HepG2 (cell line): ENCODE measurements at regions not wholly inside any gene's neighbourhood (a gene's known extent, or its start where the extent isn't known, plus 50 kb on each side); places are given as distances from the start of the nearest gene placed in this dataset.
A peak's percentile ranks its signal among the peaks of the same experiment; 100 is the strongest.

Experiments used
- ATAC-seq: fragments of 200-7000 bp; cut with Tn5 transposase; 3 replicates; pipeline ENCODE4 v1.9.1; 2020; ENCODE audit warnings: mild to moderate bottlenecking, moderate library complexity
- BruUV-seq: library from RNA; stranded (reverse); fragments of 400-500 nt; replicated peaks from 2 replicates; lab custom pipeline; 2021; lab: Mats Ljungman, UMichigan
- CTCF ChIA-PET: fragments of 300-600 bp; formaldehyde crosslinking; extraction: SDS; loops from one replicate; lab custom pipeline; 2021; ENCODE audit warnings: low total read pairs, inconsistent platforms, low intra/inter-chr PET ratio; lab: Yijun Ruan, JAX
- POLR2A ChIA-PET: fragments of 350-600 bp; sonication (Branson Sonifier 250); formaldehyde crosslinking; loops from one replicate; lab custom pipeline; 2020; ENCODE audit warnings: antibody characterized with exemption, inconsistent platforms; lab: Yijun Ruan, JAX
- DNase-seq: peaks from one replicate; pipeline ENCODE4 v3.0.0-alpha.2; 2015; ENCODE audit warnings: low spot score
- FAIRE-seq: peaks from 3 replicates; lab custom pipeline; 2011; peaks lifted over from hg19 to GRCh38; lab: Jason Lieb, UNC
- H2AFZ ChIP-seq: one replicate; pipeline ENCODE4 v1.6.1; 2011; ENCODE audit warnings: low read length, inconsistent platforms
- H3K27ac ChIP-seq: fragments of 300-600 bp; 3 replicates; pipeline ENCODE4 v1.8.0; 2011; ENCODE audit warnings: mixed run types, mild to moderate bottlenecking, mixed read lengths, low read length, inconsistent platforms; ENCODE audit not compliant: insufficient read depth; ENCODE audit errors: extremely low read length
- H3K27me3 ChIP-seq, 2 experiments: fragments of 200-600 bp in 1 of 2; 2 replicates in 1 of 2; 3 replicates in 1 of 2; pipeline versions ENCODE4 v1.6.0 to v1.8.0; 2011; ENCODE audit warnings: low read length in 2 of 2, mild to moderate bottlenecking in 2 of 2, moderate library complexity in 2 of 2, inconsistent platforms in 1 of 2; ENCODE audit not compliant: insufficient read depth in 2 of 2, control insufficient read depth in 1 of 2
- H3K36me3 ChIP-seq, 2 experiments: fragments of 200-600 bp in 1 of 2; replicated peaks in 1 of 2; 2 replicates in 1 of 2; 3 replicates in 1 of 2; pipeline versions ENCODE4 v1.5.1 to v1.8.0; 2011; ENCODE audit warnings: low read length in 2 of 2, inconsistent platforms in 1 of 2; ENCODE audit not compliant: insufficient read depth in 2 of 2, control insufficient read depth in 1 of 2
- H3K4me1 ChIP-seq: 2 replicates; pipeline ENCODE4 v1.5.1; 2012; ENCODE audit warnings: low read length, inconsistent platforms; ENCODE audit not compliant: insufficient read depth
- H3K4me2 ChIP-seq: 2 replicates; pipeline ENCODE4 v1.6.0; 2011; ENCODE audit warnings: low read depth, low read length, inconsistent platforms
- H3K4me3 ChIP-seq, 3 experiments: fragments of 200-600 bp in 1 of 3; sonication (generic), shearing (Covaris generic) in 1 of 3; replicated peaks in 1 of 3; 2 replicates each; pipeline ENCODE4 v1.5.1; 2011 to 2016; ENCODE audit warnings: low read length in 3 of 3, inconsistent platforms in 2 of 3, low read depth in 2 of 3, mild to moderate bottlenecking in 2 of 3, control low read depth in 1 of 3, mixed read lengths in 1 of 3; ENCODE audit not compliant: insufficient read depth in 1 of 3
- H3K79me2 ChIP-seq: one replicate; pipeline ENCODE4 v1.6.1; 2011; ENCODE audit warnings: low read length, inconsistent platforms; ENCODE audit not compliant: insufficient read depth
- H3K9ac ChIP-seq: 2 replicates; pipeline ENCODE4 v1.6.0; 2011; ENCODE audit warnings: mild to moderate bottlenecking, low read depth, low read length, inconsistent platforms; ENCODE audit not compliant: insufficient read depth
- H3K9me3 ChIP-seq: 2 replicates; pipeline ENCODE4 v1.5.1; 2012; ENCODE audit warnings: mild to moderate bottlenecking, low read length
- H4K20me1 ChIP-seq: 2 replicates; pipeline ENCODE4 v1.6.0; 2011; ENCODE audit warnings: inconsistent platforms, mild to moderate bottlenecking, low read length, moderate library complexity; ENCODE audit not compliant: insufficient read depth
- CEBPB ChIP-seq: IDR thresholded peaks from 2 replicates; pipeline ENCODE4 v1.6.1; 2011; ENCODE audit warnings: low read depth, low read length, improper control_type of control experiment, borderline replicate concordance
- KAT2B ChIP-seq: fragments of 150-350 bp; IDR thresholded peaks from 2 replicates; pipeline ENCODE4 v1.6.1; 2014; ENCODE audit warnings: low read depth, low read length, borderline replicate concordance
- THYN1 ChIP-seq: sonication (generic); formaldehyde crosslinking; IDR thresholded peaks from 2 replicates; pipeline ENCODE4 v1.8.1; 2023; ENCODE audit warnings: low read depth, mild to moderate bottlenecking, moderate library complexity, missing genetic modification reagents, borderline replicate concordance
- ZFP41 ChIP-seq: sonication (generic); formaldehyde crosslinking; IDR thresholded peaks from 2 replicates; pipeline ENCODE4 v1.4.0; 2020; ENCODE audit warnings: mild to moderate bottlenecking, missing genetic modification reagents, borderline replicate concordance
- WGBS: methylation state at CpG from one replicate; pipeline ENCODE4 v1.1.6; 2017; ENCODE audit warnings: low lambda C conversion rate; 5-methylcytosine and 5-hydroxymethylcytosine counted together
- in situ Hi-C: cut with HindIII; loops from 2 replicates; pipeline ENCODE4 v1.10.0; 2017; ENCODE audit warnings: low pct_unique_long_range_greater_than_20kb; ENCODE audit not compliant: extremely low pct_ligation_motif_present
- intact Hi-C: fragments of 100-400 bp; cut with micrococcal nuclease; formaldehyde crosslinking; loops from one replicate; pipeline ENCODE4 v1.10.0; 2022; ENCODE audit not compliant: unreplicated experiment
- TF ChIP-seq, protein P1 (sequence below): sonication (generic); formaldehyde crosslinking; IDR thresholded peaks from 2 replicates; pipeline ENCODE4 v1.4.0; 2020; ENCODE audit warnings: missing genetic modification reagents
- TF ChIP-seq, protein P2 (sequence below): sonication (generic); formaldehyde crosslinking; IDR thresholded peaks from 2 replicates; pipeline ENCODE4 v1.9.0; 2021; ENCODE audit warnings: missing genetic modification reagents, mild to moderate bottlenecking, borderline replicate concordance

DNA sequence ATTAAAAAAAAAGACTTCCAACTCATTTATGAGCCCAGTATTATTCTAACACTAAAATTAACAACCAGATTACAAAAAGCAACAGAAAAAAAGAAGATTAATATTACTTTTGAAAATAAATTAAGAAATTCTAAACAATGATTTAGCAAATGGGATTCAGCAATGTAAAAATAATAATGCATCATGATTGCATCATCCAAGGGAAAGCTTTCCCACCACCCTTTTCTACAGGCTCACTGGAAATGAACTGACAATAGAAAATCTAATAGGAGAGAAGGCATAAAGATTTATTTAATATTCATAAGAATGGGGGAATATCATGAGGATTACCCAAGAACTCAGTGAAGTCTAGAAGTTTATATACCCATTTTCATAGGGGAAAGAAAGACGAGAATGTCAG, 1671.9 kb downstream of the NCAM2 start:
- 5% methylated on average over 1 of the region's 1 CpG for WGBS
- Histone ChIP-seq H3K79me2 (no peaks in the 10 kb centered on the region), H3K4me2 (no peak overlapping the region), H3K9ac (no peak overlapping the region), H3K4me3 (no peak overlapping the region), H3K36me3 (no peaks in the 10 kb centered on the region), H3K27me3 (no peaks in the 10 kb centered on the region), H4K20me1 (no peaks in the 10 kb centered on the region), H3K4me1 (no peaks in the 10 kb centered on the region), H3K27ac (no peak overlapping the region), H2AFZ (no peak overlapping the region), H3K9me3 (peaks cover 75% of the 10 kb centered on the region)
- TF ChIP-seq, protein P1, sequence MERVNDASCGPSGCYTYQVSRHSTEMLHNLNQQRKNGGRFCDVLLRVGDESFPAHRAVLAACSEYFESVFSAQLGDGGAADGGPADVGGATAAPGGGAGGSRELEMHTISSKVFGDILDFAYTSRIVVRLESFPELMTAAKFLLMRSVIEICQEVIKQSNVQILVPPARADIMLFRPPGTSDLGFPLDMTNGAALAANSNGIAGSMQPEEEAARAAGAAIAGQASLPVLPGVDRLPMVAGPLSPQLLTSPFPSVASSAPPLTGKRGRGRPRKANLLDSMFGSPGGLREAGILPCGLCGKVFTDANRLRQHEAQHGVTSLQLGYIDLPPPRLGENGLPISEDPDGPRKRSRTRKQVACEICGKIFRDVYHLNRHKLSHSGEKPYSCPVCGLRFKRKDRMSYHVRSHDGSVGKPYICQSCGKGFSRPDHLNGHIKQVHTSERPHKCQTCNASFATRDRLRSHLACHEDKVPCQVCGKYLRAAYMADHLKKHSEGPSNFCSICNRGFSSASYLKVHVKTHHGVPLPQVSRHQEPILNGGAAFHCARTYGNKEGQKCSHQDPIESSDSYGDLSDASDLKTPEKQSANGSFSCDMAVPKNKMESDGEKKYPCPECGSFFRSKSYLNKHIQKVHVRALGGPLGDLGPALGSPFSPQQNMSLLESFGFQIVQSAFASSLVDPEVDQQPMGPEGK (CRISPR knock-in tag): no peak
- TF ChIP-seq KAT2B: no peak
- TF ChIP-seq THYN1 (CRISPR knock-in tag): no peak
- TF ChIP-seq, protein P2, sequence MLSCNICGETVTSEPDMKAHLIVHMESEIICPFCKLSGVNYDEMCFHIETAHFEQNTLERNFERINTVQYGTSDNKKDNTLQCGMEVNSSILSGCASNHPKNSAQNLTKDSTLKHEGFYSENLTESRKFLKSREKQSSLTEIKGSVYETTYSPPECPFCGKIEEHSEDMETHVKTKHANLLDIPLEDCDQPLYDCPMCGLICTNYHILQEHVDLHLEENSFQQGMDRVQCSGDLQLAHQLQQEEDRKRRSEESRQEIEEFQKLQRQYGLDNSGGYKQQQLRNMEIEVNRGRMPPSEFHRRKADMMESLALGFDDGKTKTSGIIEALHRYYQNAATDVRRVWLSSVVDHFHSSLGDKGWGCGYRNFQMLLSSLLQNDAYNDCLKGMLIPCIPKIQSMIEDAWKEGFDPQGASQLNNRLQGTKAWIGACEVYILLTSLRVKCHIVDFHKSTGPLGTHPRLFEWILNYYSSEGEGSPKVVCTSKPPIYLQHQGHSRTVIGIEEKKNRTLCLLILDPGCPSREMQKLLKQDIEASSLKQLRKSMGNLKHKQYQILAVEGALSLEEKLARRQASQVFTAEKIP (CRISPR knock-in tag): no peak
- peak; percentile 6; the same call in 1 of the 2 replicates for TF ChIP-seq CEBPB
- TF ChIP-seq ZFP41 (CRISPR knock-in tag): no peak
- ChIA-PET CTCF (no interaction called here), POLR2A (no interaction called here)
- no peak for FAIRE-seq
- no peak for DNase-seq
- in situ Hi-C loops (no loop called here), intact Hi-C loops (no loop called here)
- BruUV-seq: no TSS peak
- no peak for ATAC-seq
